ENCODE measurements at regions not wholly inside any gene's neighbourhood (a gene's known extent, or its start where the extent isn't known, plus 50 kb on each side); places are given as distances from the start of the nearest gene placed in this dataset.

GRCh38 chr10:64396105-64396708, 875.0 kb downstream of the REEP3 start:
- TF ChIP-seq, protein P1, sequence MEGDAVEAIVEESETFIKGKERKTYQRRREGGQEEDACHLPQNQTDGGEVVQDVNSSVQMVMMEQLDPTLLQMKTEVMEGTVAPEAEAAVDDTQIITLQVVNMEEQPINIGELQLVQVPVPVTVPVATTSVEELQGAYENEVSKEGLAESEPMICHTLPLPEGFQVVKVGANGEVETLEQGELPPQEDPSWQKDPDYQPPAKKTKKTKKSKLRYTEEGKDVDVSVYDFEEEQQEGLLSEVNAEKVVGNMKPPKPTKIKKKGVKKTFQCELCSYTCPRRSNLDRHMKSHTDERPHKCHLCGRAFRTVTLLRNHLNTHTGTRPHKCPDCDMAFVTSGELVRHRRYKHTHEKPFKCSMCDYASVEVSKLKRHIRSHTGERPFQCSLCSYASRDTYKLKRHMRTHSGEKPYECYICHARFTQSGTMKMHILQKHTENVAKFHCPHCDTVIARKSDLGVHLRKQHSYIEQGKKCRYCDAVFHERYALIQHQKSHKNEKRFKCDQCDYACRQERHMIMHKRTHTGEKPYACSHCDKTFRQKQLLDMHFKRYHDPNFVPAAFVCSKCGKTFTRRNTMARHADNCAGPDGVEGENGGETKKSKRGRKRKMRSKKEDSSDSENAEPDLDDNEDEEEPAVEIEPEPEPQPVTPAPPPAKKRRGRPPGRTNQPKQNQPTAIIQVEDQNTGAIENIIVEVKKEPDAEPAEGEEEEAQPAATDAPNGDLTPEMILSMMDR (IDR thresholded peaks at IDR 0.05; ENCODE audit: insufficient read depth, low read length, poor library complexity, severe bottlenecking) = no peak
- TF ChIP-seq EZH2phosphoT487 (conservative IDR thresholded peaks at IDR 0.05; ENCODE audit: low read length) = no peak
